CD14-positive monocyte (primary cell): ENCODE measurements at regions not wholly inside any gene's neighbourhood (a gene's known extent, or its start where the extent isn't known, plus 50 kb on each side); places are given as distances from the start of the nearest gene placed in this dataset.

Source experiments
- DNase-seq, 3 donors: peaks; one replicate each; pipeline ENCODE4 v3.0.0-alpha.2; 2011 to 2022
- H2AFZ ChIP-seq: 2 replicates; pipeline ENCODE4 v1.6.0; 2012; ENCODE audit warnings: mild to moderate bottlenecking, low read depth, low read length, inconsistent platforms; ENCODE audit not compliant: insufficient read depth, poor library complexity, severe bottlenecking
- H3K27ac ChIP-seq, 2 donors: 1 replicate in 1 of 2; 2 replicates in 1 of 2; pipeline ENCODE4 v1.5.1; 2012 to 2013; ENCODE audit warnings: low read length in 2 of 2, control low read depth in 1 of 2, inconsistent platforms in 1 of 2, low read depth in 1 of 2, mild to moderate bottlenecking in 1 of 2
- H3K27me3 ChIP-seq, 2 donors: one replicate each; pipeline versions ENCODE4 v1.6.0 to v1.6.1; 2011 to 2013; ENCODE audit warnings: low read length in 2 of 2; ENCODE audit not compliant: control insufficient read depth in 2 of 2, insufficient read depth in 2 of 2
- H3K36me3 ChIP-seq, 2 donors: replicated peaks in 1 of 2; 1 replicate in 1 of 2; 2 replicates in 1 of 2; pipeline versions ENCODE4 v1.5.1 to v1.6.1; 2012 to 2013; ENCODE audit warnings: low read length in 2 of 2, control low read depth in 1 of 2, inconsistent platforms in 1 of 2, mild to moderate bottlenecking in 1 of 2; ENCODE audit not compliant: insufficient read depth in 2 of 2, control insufficient read depth in 1 of 2
- H3K4me1 ChIP-seq, 2 donors: 1 replicate in 1 of 2; 2 replicates in 1 of 2; pipeline versions ENCODE4 v1.5.1 to v1.6.1; 2012 to 2013; ENCODE audit warnings: low read length in 2 of 2, control low read depth in 1 of 2, inconsistent platforms in 1 of 2, mild to moderate bottlenecking in 1 of 2, moderate library complexity in 1 of 2; ENCODE audit not compliant: insufficient read depth in 2 of 2, control insufficient read depth in 1 of 2
- H3K4me2 ChIP-seq: replicated peaks from 2 replicates; pipeline ENCODE3; 2012; ENCODE audit warnings: low read length, moderate library complexity, mild to moderate bottlenecking; ENCODE audit not compliant: poor library complexity, severe bottlenecking; ENCODE audit errors: extremely low read depth
- H3K4me3 ChIP-seq, 3 experiments: fragments of 200-600 bp in 1 of 3; sonication (generic) in 1 of 3; replicated peaks in 1 of 3; 1 replicate in 2 of 3; 2 replicates in 1 of 3; pipeline ENCODE4 v1.5.1; 2011 to 2013; ENCODE audit warnings: low read length in 3 of 3, mild to moderate bottlenecking in 3 of 3, control low read depth in 2 of 3, low read depth in 2 of 3, inconsistent platforms in 1 of 3, moderate library complexity in 1 of 3
- H3K79me2 ChIP-seq: 2 replicates; pipeline ENCODE4 v1.6.0; 2012; ENCODE audit warnings: mild to moderate bottlenecking, control low read depth, inconsistent platforms, low read length, moderate library complexity; ENCODE audit not compliant: insufficient read depth
- H3K9ac ChIP-seq: 2 replicates; pipeline ENCODE4 v1.6.0; 2017; ENCODE audit warnings: low read length, mild to moderate bottlenecking; ENCODE audit not compliant: insufficient read depth, poor library complexity, severe bottlenecking
- H3K9me3 ChIP-seq, 2 donors: replicated peaks in 1 of 2; 1 replicate in 1 of 2; 2 replicates in 1 of 2; pipeline versions ENCODE4 v1.5.1 to v1.6.1; 2012 to 2013; ENCODE audit warnings: low read length in 2 of 2, control low read depth in 1 of 2; ENCODE audit not compliant: control insufficient read depth in 1 of 2, insufficient read depth in 1 of 2
- H4K20me1 ChIP-seq: 2 replicates; pipeline ENCODE4 v1.6.0; 2012; ENCODE audit warnings: mild to moderate bottlenecking, low read length, control low read depth, moderate library complexity; ENCODE audit not compliant: insufficient read depth
- H3K27ac Mint-ChIP-seq, 7 donors: one replicate each; pipeline ENCODE4 v1.8.0; 2020; ENCODE audit warnings: mild to moderate bottlenecking in 7 of 7, mixed read lengths in 7 of 7, moderate library complexity in 6 of 7, inconsistent platforms in 2 of 7
- H3K27me3 Mint-ChIP-seq, 3 donors: one replicate each; pipeline ENCODE4 v1.8.0; 2021 to 2022; ENCODE audit warnings: low read depth in 3 of 3, mild to moderate bottlenecking in 3 of 3, mixed read lengths in 3 of 3, moderate library complexity in 3 of 3, inconsistent platforms in 1 of 3
- H3K36me3 Mint-ChIP-seq, 2 donors: one replicate each; pipeline ENCODE4 v1.8.0; 2020; ENCODE audit warnings: mixed read lengths in 2 of 2, inconsistent platforms in 1 of 2, mild to moderate bottlenecking in 1 of 2
- H3K4me1 Mint-ChIP-seq: one replicate; pipeline ENCODE4 v1.8.0; 2020; ENCODE audit warnings: mild to moderate bottlenecking, mixed read lengths
- H3K4me3 Mint-ChIP-seq, 2 donors: one replicate each; pipeline ENCODE4 v1.8.0; 2020; ENCODE audit warnings: mild to moderate bottlenecking in 2 of 2, mixed read lengths in 2 of 2, moderate library complexity in 1 of 2
- H3K9me3 Mint-ChIP-seq, 7 donors: one replicate each; pipeline ENCODE4 v1.8.0; 2020 to 2022; ENCODE audit warnings: mixed read lengths in 7 of 7, mild to moderate bottlenecking in 6 of 7, moderate library complexity in 6 of 7, inconsistent platforms in 2 of 7
- WGBS: methylation state at CpG from one replicate; pipeline ENCODE4 v1.1.5; 2013; ENCODE audit warnings: missing lambda C conversion rate; ENCODE audit not compliant: insufficient coverage; 5-methylcytosine and 5-hydroxymethylcytosine counted together
- intact Hi-C, 2 donors: fragments of 100-400 bp; cut with micrococcal nuclease; formaldehyde crosslinking; loops; one replicate each; pipeline versions ENCODE4 v1.15.0 to v1.15.1; 2023
- TF ChIP-seq, protein P1 (sequence below): fragments of 200-600 bp; IDR thresholded peaks from one replicate; pipeline ENCODE4 v1.8.0; 2022; ENCODE audit warnings: antibody characterized with exemption, mild to moderate bottlenecking

DNA sequence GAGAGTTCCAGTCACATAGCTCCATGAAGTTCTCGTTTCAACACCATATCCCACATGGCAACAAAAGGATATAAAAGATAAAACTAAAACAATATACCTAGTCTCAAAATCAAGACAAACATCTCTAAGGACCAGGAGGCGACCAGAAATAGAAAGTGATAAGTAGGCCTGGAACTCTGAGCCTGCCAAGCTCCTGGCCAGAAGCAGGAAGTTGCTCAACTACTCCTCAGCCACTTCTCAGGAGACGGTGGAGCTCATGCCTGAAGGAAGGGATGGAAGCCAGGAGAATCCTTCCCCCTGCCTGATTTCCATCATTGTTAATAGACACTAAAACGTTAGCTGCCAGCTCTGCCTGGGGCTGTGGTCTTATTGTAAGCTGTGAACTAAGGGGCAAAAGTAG is 94.7 kb downstream of the DISP1 start:
- Mint-ChIP-seq H3K9me3 (peaks cover 0 to 16% (median 2%) of the 10 kb centered on the region in 7 donors), H3K36me3 (no peaks in the 10 kb centered on the region), H3K27me3 (no peaks in the 10 kb centered on the region), H3K4me1 (no peaks in the 10 kb centered on the region), H3K4me3 (no peak overlapping the region), H3K27ac (no peak overlapping the region)
- H3K79me2 ChIP-seq, result no peaks in the 10 kb centered on the region
- H2AFZ ChIP-seq, result no peak overlapping the region
- intact Hi-C loops, result no loop called here
- no peaks in the 10 kb centered on the region for H3K36me3 ChIP-seq
- H3K9ac ChIP-seq, result no peak overlapping the region
- H4K20me1 ChIP-seq, result no peaks in the 10 kb centered on the region
- no peaks in the 10 kb centered on the region for H3K4me1 ChIP-seq
- no CpG with 5 or more reads among the region's 4 CpGs for WGBS
- no peak for DNase-seq
- no peaks in the 10 kb centered on the region for H3K9me3 ChIP-seq
- H3K27ac ChIP-seq, result no peak overlapping the region
- H3K4me3 ChIP-seq, result no peak overlapping the region
- TF ChIP-seq, protein P1, sequence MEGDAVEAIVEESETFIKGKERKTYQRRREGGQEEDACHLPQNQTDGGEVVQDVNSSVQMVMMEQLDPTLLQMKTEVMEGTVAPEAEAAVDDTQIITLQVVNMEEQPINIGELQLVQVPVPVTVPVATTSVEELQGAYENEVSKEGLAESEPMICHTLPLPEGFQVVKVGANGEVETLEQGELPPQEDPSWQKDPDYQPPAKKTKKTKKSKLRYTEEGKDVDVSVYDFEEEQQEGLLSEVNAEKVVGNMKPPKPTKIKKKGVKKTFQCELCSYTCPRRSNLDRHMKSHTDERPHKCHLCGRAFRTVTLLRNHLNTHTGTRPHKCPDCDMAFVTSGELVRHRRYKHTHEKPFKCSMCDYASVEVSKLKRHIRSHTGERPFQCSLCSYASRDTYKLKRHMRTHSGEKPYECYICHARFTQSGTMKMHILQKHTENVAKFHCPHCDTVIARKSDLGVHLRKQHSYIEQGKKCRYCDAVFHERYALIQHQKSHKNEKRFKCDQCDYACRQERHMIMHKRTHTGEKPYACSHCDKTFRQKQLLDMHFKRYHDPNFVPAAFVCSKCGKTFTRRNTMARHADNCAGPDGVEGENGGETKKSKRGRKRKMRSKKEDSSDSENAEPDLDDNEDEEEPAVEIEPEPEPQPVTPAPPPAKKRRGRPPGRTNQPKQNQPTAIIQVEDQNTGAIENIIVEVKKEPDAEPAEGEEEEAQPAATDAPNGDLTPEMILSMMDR, result no peak
- no peaks in the 10 kb centered on the region for H3K27me3 ChIP-seq
- no peak overlapping the region for H3K4me2 ChIP-seq

DNA sequence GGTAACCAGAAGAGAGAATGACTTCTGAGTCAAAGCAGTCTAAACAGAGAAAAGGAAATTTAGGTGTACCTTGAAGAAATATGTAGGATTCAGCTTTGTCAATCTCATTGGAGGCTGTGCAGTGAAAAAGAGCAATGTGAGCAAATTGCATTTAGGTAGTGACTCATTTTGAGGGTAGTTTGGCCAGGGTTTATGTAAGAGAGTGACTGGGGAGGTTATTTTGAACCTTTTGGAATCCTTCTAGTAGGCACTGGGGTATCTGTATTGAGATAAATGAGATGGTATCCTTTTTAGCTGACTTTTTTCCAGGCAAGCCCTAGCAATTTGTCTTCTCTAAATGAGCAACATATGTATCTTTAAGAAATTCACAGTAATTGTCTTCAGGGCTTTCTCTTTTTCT is 95.9 kb downstream of the DISP1 start:
- Histone ChIP-seq H2AFZ (no peak overlapping the region), H3K79me2 (no peaks in the 10 kb centered on the region), H3K27me3 (no peaks in the 10 kb centered on the region), H3K4me3 (no peak overlapping the region), H3K9me3 (no peaks in the 10 kb centered on the region), H3K4me2 (no peak overlapping the region), H4K20me1 (no peaks in the 10 kb centered on the region), H3K9ac (no peak overlapping the region), H3K27ac (no peak overlapping the region), H3K36me3 (no peaks in the 10 kb centered on the region), H3K4me1 (no peaks in the 10 kb centered on the region)
- H3K4me3 Mint-ChIP-seq, result no peak overlapping the region
- intact Hi-C loops, result no loop called here
- H3K9me3 Mint-ChIP-seq, result peaks cover 0 to 16% (median 2%) of the 10 kb centered on the region in 7 donors
- no peak for DNase-seq
- H3K36me3 Mint-ChIP-seq, result no peaks in the 10 kb centered on the region
- H3K27me3 Mint-ChIP-seq, result peaks cover 0 to 2% (median 0%) of the 10 kb centered on the region in 3 donors
- H3K27ac Mint-ChIP-seq, result no peak overlapping the region
- TF ChIP-seq, protein P1, result no peak
- no peaks in the 10 kb centered on the region for H3K4me1 Mint-ChIP-seq
